ENCODE measurements at regions not wholly inside any gene's neighbourhood (a gene's known extent, or its start where the extent isn't known, plus 50 kb on each side); places are given as distances from the start of the nearest gene placed in this dataset.

GRCh38 chr4:12036450-12036849 lies 607.8 kb upstream of the HS3ST1 start:
- TF ChIP-seq CTCF (IDR thresholded peaks at IDR 0.05) = no peak
- TF ChIP-seq POLR2A (IDR thresholded peaks at IDR 0.05) = no peak
- TF ChIP-seq POLR2AphosphoS5 (IDR thresholded peaks at IDR 0.05) = no peak

Measured in sigmoid colon (tissue), 4 donors.